ENCODE measurements at regions not wholly inside any gene's neighbourhood (a gene's known extent, or its start where the extent isn't known, plus 50 kb on each side); places are given as distances from the start of the nearest gene placed in this dataset.

- TF ChIP-seq, protein P1, sequence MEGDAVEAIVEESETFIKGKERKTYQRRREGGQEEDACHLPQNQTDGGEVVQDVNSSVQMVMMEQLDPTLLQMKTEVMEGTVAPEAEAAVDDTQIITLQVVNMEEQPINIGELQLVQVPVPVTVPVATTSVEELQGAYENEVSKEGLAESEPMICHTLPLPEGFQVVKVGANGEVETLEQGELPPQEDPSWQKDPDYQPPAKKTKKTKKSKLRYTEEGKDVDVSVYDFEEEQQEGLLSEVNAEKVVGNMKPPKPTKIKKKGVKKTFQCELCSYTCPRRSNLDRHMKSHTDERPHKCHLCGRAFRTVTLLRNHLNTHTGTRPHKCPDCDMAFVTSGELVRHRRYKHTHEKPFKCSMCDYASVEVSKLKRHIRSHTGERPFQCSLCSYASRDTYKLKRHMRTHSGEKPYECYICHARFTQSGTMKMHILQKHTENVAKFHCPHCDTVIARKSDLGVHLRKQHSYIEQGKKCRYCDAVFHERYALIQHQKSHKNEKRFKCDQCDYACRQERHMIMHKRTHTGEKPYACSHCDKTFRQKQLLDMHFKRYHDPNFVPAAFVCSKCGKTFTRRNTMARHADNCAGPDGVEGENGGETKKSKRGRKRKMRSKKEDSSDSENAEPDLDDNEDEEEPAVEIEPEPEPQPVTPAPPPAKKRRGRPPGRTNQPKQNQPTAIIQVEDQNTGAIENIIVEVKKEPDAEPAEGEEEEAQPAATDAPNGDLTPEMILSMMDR (IDR thresholded peaks at IDR 0.05): no peak
- TF ChIP-seq POLR2A (IDR thresholded peaks at IDR 0.05): no peak
Observed at GRCh38 chr2:71807581-71808451, 339.8 kb downstream of the CYP26B1 start.
